ENCODE measurements at regions not wholly inside any gene's neighbourhood (a gene's known extent, or its start where the extent isn't known, plus 50 kb on each side); places are given as distances from the start of the nearest gene placed in this dataset.

DNA sequence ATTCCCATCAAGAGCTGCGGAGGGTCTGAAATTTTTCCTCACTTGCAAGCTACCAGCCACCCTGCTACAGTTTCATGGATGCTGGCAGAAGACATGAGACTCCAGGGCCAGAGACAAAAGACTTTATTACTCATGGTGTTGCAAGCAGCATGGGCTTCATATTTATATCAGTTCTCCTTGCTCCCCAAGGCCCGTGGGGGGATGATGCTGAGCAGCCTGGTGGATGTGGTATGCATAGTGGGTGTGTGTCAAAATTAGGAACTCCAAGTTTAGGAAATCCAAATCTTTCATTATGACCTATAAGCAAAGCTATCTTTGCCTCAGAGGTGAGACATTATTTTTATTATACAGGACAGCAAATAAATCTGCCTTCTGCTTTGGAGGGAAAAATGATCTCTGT, 105.7 kb upstream of the ALDH1B1 start:
- Histone ChIP-seq H3K27me3 (ENCODE audit: control insufficient read depth in 4 of 4, insufficient read depth in 4 of 4, low read length in 3 of 4) (no peaks in the 10 kb centered on the region), H3K9ac (ENCODE audit: low read depth in 1 of 2, low read length in 2 of 2) (no peak overlapping the region), H3K4me3 (ENCODE audit: low read depth in 1 of 3, low read length in 3 of 3) (no peak overlapping the region), H3K36me3 (ENCODE audit: control insufficient read depth in 4 of 4, insufficient read depth in 3 of 4, low read depth in 1 of 4, low read length in 3 of 4) (no peaks in the 10 kb centered on the region), H3K4me1 (ENCODE audit: control insufficient read depth in 4 of 4, insufficient read depth in 4 of 4, low read length in 3 of 4) (no peaks in the 10 kb centered on the region), H3K9me3 (ENCODE audit: control insufficient read depth in 4 of 4, low read length in 3 of 4) (no peaks in the 10 kb centered on the region), H3K27ac (ENCODE audit: low read depth in 1 of 2, low read length in 2 of 2) (no peak overlapping the region)
- 81% methylated on average over 2 of the region's 2 CpGs for WGBS
- TF ChIP-seq RXRA (IDR thresholded peaks at IDR 0.05) (no peak), TAF1 (conservative IDR thresholded peaks at IDR 0.05) (no peak), FOXA2 (IDR thresholded peaks at IDR 0.05) (no peak), GABPA (IDR thresholded peaks at IDR 0.05 in 1 of 2, conservative IDR thresholded peaks at IDR 0.05 in 1 of 2) (no peak), FOXA1 (IDR thresholded peaks at IDR 0.05) (no peak), NR2F2 (IDR thresholded peaks at IDR 0.05) (no peak), JUND (IDR thresholded peaks at IDR 0.05) (no peak), EGR1 (IDR thresholded peaks at IDR 0.05; ENCODE audit: low read depth in 2 of 2) (no peak), HNF4A (conservative IDR thresholded peaks at IDR 0.05) (no peak), SP1 (IDR thresholded peaks at IDR 0.05) (no peak), RAD21 (IDR thresholded peaks at IDR 0.05) (no peak), YY1 (IDR thresholded peaks at IDR 0.05) (no peak), HNF4G (IDR thresholded peaks at IDR 0.05) (no peak)
- TF ChIP-seq, protein P1, sequence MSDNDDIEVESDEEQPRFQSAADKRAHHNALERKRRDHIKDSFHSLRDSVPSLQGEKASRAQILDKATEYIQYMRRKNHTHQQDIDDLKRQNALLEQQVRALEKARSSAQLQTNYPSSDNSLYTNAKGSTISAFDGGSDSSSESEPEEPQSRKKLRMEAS (IDR thresholded peaks at IDR 0.05) = no peak
- TF ChIP-seq, protein P2, sequence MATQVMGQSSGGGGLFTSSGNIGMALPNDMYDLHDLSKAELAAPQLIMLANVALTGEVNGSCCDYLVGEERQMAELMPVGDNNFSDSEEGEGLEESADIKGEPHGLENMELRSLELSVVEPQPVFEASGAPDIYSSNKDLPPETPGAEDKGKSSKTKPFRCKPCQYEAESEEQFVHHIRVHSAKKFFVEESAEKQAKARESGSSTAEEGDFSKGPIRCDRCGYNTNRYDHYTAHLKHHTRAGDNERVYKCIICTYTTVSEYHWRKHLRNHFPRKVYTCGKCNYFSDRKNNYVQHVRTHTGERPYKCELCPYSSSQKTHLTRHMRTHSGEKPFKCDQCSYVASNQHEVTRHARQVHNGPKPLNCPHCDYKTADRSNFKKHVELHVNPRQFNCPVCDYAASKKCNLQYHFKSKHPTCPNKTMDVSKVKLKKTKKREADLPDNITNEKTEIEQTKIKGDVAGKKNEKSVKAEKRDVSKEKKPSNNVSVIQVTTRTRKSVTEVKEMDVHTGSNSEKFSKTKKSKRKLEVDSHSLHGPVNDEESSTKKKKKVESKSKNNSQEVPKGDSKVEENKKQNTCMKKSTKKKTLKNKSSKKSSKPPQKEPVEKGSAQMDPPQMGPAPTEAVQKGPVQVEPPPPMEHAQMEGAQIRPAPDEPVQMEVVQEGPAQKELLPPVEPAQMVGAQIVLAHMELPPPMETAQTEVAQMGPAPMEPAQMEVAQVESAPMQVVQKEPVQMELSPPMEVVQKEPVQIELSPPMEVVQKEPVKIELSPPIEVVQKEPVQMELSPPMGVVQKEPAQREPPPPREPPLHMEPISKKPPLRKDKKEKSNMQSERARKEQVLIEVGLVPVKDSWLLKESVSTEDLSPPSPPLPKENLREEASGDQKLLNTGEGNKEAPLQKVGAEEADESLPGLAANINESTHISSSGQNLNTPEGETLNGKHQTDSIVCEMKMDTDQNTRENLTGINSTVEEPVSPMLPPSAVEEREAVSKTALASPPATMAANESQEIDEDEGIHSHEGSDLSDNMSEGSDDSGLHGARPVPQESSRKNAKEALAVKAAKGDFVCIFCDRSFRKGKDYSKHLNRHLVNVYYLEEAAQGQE (IDR thresholded peaks at IDR 0.05) = no peak
- TF ChIP-seq, protein P3, sequence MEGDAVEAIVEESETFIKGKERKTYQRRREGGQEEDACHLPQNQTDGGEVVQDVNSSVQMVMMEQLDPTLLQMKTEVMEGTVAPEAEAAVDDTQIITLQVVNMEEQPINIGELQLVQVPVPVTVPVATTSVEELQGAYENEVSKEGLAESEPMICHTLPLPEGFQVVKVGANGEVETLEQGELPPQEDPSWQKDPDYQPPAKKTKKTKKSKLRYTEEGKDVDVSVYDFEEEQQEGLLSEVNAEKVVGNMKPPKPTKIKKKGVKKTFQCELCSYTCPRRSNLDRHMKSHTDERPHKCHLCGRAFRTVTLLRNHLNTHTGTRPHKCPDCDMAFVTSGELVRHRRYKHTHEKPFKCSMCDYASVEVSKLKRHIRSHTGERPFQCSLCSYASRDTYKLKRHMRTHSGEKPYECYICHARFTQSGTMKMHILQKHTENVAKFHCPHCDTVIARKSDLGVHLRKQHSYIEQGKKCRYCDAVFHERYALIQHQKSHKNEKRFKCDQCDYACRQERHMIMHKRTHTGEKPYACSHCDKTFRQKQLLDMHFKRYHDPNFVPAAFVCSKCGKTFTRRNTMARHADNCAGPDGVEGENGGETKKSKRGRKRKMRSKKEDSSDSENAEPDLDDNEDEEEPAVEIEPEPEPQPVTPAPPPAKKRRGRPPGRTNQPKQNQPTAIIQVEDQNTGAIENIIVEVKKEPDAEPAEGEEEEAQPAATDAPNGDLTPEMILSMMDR (IDR thresholded peaks at IDR 0.05; ENCODE audit: low read depth, low read length, missing input control) = no peak
- TF ChIP-seq, protein P4, sequence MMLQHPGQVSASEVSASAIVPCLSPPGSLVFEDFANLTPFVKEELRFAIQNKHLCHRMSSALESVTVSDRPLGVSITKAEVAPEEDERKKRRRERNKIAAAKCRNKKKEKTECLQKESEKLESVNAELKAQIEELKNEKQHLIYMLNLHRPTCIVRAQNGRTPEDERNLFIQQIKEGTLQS (IDR thresholded peaks at IDR 0.05) = no peak
- TF ChIP-seq, protein P5, sequence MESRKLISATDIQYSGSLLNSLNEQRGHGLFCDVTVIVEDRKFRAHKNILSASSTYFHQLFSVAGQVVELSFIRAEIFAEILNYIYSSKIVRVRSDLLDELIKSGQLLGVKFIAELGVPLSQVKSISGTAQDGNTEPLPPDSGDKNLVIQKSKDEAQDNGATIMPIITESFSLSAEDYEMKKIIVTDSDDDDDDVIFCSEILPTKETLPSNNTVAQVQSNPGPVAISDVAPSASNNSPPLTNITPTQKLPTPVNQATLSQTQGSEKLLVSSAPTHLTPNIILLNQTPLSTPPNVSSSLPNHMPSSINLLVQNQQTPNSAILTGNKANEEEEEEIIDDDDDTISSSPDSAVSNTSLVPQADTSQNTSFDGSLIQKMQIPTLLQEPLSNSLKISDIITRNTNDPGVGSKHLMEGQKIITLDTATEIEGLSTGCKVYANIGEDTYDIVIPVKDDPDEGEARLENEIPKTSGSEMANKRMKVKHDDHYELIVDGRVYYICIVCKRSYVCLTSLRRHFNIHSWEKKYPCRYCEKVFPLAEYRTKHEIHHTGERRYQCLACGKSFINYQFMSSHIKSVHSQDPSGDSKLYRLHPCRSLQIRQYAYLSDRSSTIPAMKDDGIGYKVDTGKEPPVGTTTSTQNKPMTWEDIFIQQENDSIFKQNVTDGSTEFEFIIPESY (IDR thresholded peaks at IDR 0.05) = no peak
- no peak for DNase-seq (ENCODE audit: low spot score)

Data from liver (tissue), 8 donors.